Endothelial cell of umbilical vein (primary cell): ENCODE measurements at regions not wholly inside any gene's neighbourhood (a gene's known extent, or its start where the extent isn't known, plus 50 kb on each side); places are given as distances from the start of the nearest gene placed in this dataset.

ENCODE experiments used
- BruUV-seq: library from RNA; stranded (reverse); fragments of 400-500 nt; replicated peaks from 2 replicates; lab custom pipeline; 2021; lab: Mats Ljungman, UMichigan
- CTCF ChIA-PET: fragments of 300-600, 350-600 bp; sonication (Branson Sonifier 250); formaldehyde crosslinking; loops from one replicate; lab custom pipeline; 2021; ENCODE audit warnings: antibody characterized with exemption, inconsistent platforms; lab: Charles Lee
- POLR2A ChIA-PET: fragments of 300-600, 350-600 bp; sonication (Branson Sonifier 250); formaldehyde crosslinking; loops from one replicate; lab custom pipeline; 2021; ENCODE audit warnings: antibody characterized with exemption, inconsistent platforms; lab: Charles Lee
- DNase-seq: peaks from one replicate; pipeline ENCODE4 v3.0.0-alpha.2; 2011; ENCODE audit warnings: low read depth, low spot score
- FAIRE-seq: peaks from 2 replicates; lab custom pipeline; 2011; peaks lifted over from hg19 to GRCh38; lab: Jason Lieb, UNC
- H2AFZ ChIP-seq: 2 replicates; pipeline ENCODE4 v1.6.0; 2012; ENCODE audit warnings: low read depth, low read length, control low read depth, inconsistent platforms
- H3K27ac ChIP-seq: 2 replicates; pipeline ENCODE4 v1.5.1; 2011; ENCODE audit warnings: low read depth, mild to moderate bottlenecking, control low read depth, low read length, moderate library complexity; ENCODE audit not compliant: insufficient read depth
- H3K27me3 ChIP-seq, 2 experiments: 2 replicates each; pipeline versions ENCODE4 v1.6.0 to v1.6.1; 2011; ENCODE audit warnings: low read length in 2 of 2, mixed read lengths in 1 of 2; ENCODE audit not compliant: control insufficient read depth in 2 of 2, insufficient read depth in 2 of 2
- H3K36me3 ChIP-seq, 2 experiments: 2 replicates in 1 of 2; 3 replicates in 1 of 2; pipeline ENCODE4 v1.5.1; 2011; ENCODE audit warnings: low read length in 2 of 2, mild to moderate bottlenecking in 1 of 2, moderate library complexity in 1 of 2; ENCODE audit not compliant: control insufficient read depth in 2 of 2, insufficient read depth in 2 of 2; ENCODE audit errors: extremely low read depth in 1 of 2
- H3K4me1 ChIP-seq: 3 replicates; pipeline ENCODE4 v1.5.1; 2011; ENCODE audit warnings: mild to moderate bottlenecking, low read length; ENCODE audit not compliant: control insufficient read depth, insufficient read depth; ENCODE audit errors: extremely low read depth
- H3K4me2 ChIP-seq: 2 replicates; pipeline ENCODE4 v1.6.1; 2011; ENCODE audit warnings: low read length, control low read depth, mixed read lengths; ENCODE audit not compliant: insufficient read depth
- H3K4me3 ChIP-seq, 3 experiments: fragments of 200-600 bp in 1 of 3; sonication (generic), shearing (Covaris generic) in 1 of 3; replicated peaks in 1 of 3; 2 replicates each; pipeline ENCODE4 v1.5.1; 2011 to 2016; ENCODE audit warnings: control low read depth in 3 of 3, low read length in 3 of 3, mild to moderate bottlenecking in 2 of 3, inconsistent platforms in 1 of 3, low read depth in 1 of 3, moderate library complexity in 1 of 3; ENCODE audit not compliant: insufficient read depth in 1 of 3
- H3K79me2 ChIP-seq: 2 replicates; pipeline ENCODE4 v1.6.0; 2012; ENCODE audit warnings: low read length, inconsistent platforms; ENCODE audit not compliant: control insufficient read depth, insufficient read depth
- H3K9ac ChIP-seq: replicated peaks from 2 replicates; pipeline ENCODE3; 2011; ENCODE audit warnings: low read length, control low read depth; ENCODE audit not compliant: insufficient read depth; ENCODE audit errors: extremely low read depth
- H3K9me1 ChIP-seq: replicated peaks from 3 replicates; pipeline ENCODE4 v1.6.0; 2011; ENCODE audit warnings: mild to moderate bottlenecking, low read length; ENCODE audit not compliant: control insufficient read depth, insufficient read depth; ENCODE audit errors: extremely low read depth
- H3K9me3 ChIP-seq: replicated peaks from 2 replicates; pipeline ENCODE4 v1.5.1; 2012; ENCODE audit warnings: low read length, inconsistent platforms; ENCODE audit not compliant: control insufficient read depth, insufficient read depth
- H4K20me1 ChIP-seq: replicated peaks from 2 replicates; pipeline ENCODE3; 2011; ENCODE audit warnings: mild to moderate bottlenecking, low read length; ENCODE audit not compliant: control insufficient read depth, insufficient read depth; ENCODE audit errors: extremely low read depth
- CTCF ChIP-seq, 2 donors: IDR thresholded peaks; 1 replicate in 1 of 2; 2 replicates in 1 of 2; pipeline ENCODE4 v1.5.1; 2011; ENCODE audit warnings: low read length in 2 of 2, mild to moderate bottlenecking in 2 of 2, moderate library complexity in 2 of 2, control low read depth in 1 of 2, inconsistent platforms in 1 of 2, low read depth in 1 of 2; ENCODE audit not compliant: insufficient read depth in 1 of 2; ENCODE audit errors: extremely low read depth in 1 of 2
- EZH2 ChIP-seq: IDR thresholded peaks from 2 replicates; pipeline ENCODE4 v1.6.1; 2012; ENCODE audit warnings: borderline replicate concordance, low read depth, mild to moderate bottlenecking, moderate library complexity, low read length, inconsistent platforms; ENCODE audit not compliant: severe bottlenecking
- FOS ChIP-seq: IDR thresholded peaks from 2 replicates; pipeline ENCODE4 v1.6.1; 2011; ENCODE audit warnings: mild to moderate bottlenecking, low read length, moderate library complexity, borderline replicate concordance; ENCODE audit not compliant: insufficient read depth
- GATA2 ChIP-seq: IDR thresholded peaks from 2 replicates; pipeline ENCODE4 v1.7.0; 2011; ENCODE audit warnings: low read depth, mild to moderate bottlenecking, moderate library complexity, mixed read lengths, low read length; ENCODE audit not compliant: insufficient read length, insufficient read depth
- JUN ChIP-seq: IDR thresholded peaks from 2 replicates; pipeline ENCODE4 v1.6.1; 2011; ENCODE audit warnings: borderline replicate concordance, low read depth; ENCODE audit not compliant: insufficient read length, insufficient read depth
- MAX ChIP-seq: IDR thresholded peaks from 2 replicates; pipeline ENCODE4 v1.6.1; 2011; ENCODE audit not compliant: insufficient read depth, insufficient read length
- MYC ChIP-seq: IDR thresholded peaks from one replicate; pipeline ENCODE4 v1.6.1; 2011; ENCODE audit warnings: mild to moderate bottlenecking, low read depth, low read length
- POLR2A ChIP-seq: IDR thresholded peaks from 2 replicates; pipeline ENCODE4 v1.6.1; 2012; ENCODE audit warnings: low read depth, mild to moderate bottlenecking, control low read depth, low read length
- POLR2AphosphoS5 ChIP-seq: IDR thresholded peaks from 2 replicates; pipeline ENCODE4 v1.6.1; 2012; ENCODE audit warnings: low read depth, mild to moderate bottlenecking, control low read depth, low read length, moderate library complexity; ENCODE audit not compliant: insufficient read depth
- dilution Hi-C: fragments of 300-500 bp; cut with MboI; formaldehyde crosslinking; loops from one replicate; pipeline ENCODE4 v1.15.0; 2019; ENCODE audit warnings: low sequenced_read_pairs; ENCODE audit not compliant: extremely low pct_ligation_motif_present
- intact Hi-C: fragments of 100-400 bp; cut with micrococcal nuclease; formaldehyde crosslinking; loops from one replicate; pipeline ENCODE4 v1.10.0; 2022

- Histone ChIP-seq H3K9me1 (no peaks in the 10 kb centered on the region), H3K79me2 (no peaks in the 10 kb centered on the region), H3K9ac (no peak overlapping the region), H4K20me1 (no peaks in the 10 kb centered on the region), H3K4me3 (no peak overlapping the region), H3K9me3 (no peaks in the 10 kb centered on the region), H3K4me2 (no peak overlapping the region), H3K27ac (no peak overlapping the region), H3K4me1 (no peaks in the 10 kb centered on the region), H2AFZ (no peak overlapping the region), H3K27me3 (peaks cover 7 to 8% of the 10 kb centered on the region in 2 experiments), H3K36me3 (no peaks in the 10 kb centered on the region)
- ChIA-PET POLR2A (no interaction called here), CTCF (interaction anchor here (1.0 kb wide), 1 partner anchor 9 kb away, joined by 4 read pairs; no protein-coding TSS in a partner anchor)
- intact Hi-C loops (no loop called here), dilution Hi-C loops (no loop called here)
- DNase-seq, result no peak
- no peak for TF ChIP-seq MAX
- TF ChIP-seq FOS, result no peak
- TF ChIP-seq JUN, result no peak
- no peak for TF ChIP-seq GATA2
- no peak for TF ChIP-seq POLR2A
- TF ChIP-seq MYC, result no peak
- no peak for TF ChIP-seq POLR2AphosphoS5
- TF ChIP-seq CTCF (IDR thresholded peaks at IDR 0.05; ENCODE audit: extremely low read depth in 1 of 2, insufficient read depth in 1 of 2, low read depth in 1 of 2, low read length in 2 of 2), result no peak
- TF ChIP-seq EZH2, result no peak
- no TSS peak for BruUV-seq
- FAIRE-seq, result no peak
These were observed 54.2 kb upstream of the SLC44A3 start for GRCh38 chr1:94765958-94766357.
